H9 (cell line): ENCODE measurements at regions not wholly inside any gene's neighbourhood (a gene's known extent, or its start where the extent isn't known, plus 50 kb on each side); places are given as distances from the start of the nearest gene placed in this dataset.

ENCODE experiments used
- DNase-seq: peaks from one replicate; pipeline ENCODE4 v3.0.0-alpha.2; 2017
- H2AFZ ChIP-seq: one replicate; pipeline ENCODE4 v1.6.1; 2013; ENCODE audit warnings: mild to moderate bottlenecking, low read length, control low read depth, moderate library complexity
- H2AK5ac ChIP-seq: 2 replicates; pipeline ENCODE4 v1.6.1; 2013; ENCODE audit warnings: low read length, control low read depth, mixed read lengths; ENCODE audit not compliant: insufficient read length
- H2BK120ac ChIP-seq: one replicate; pipeline ENCODE4 v1.6.1; 2013; ENCODE audit warnings: low read depth, mild to moderate bottlenecking, low read length, control low read depth, inconsistent platforms; ENCODE audit not compliant: poor library complexity, severe bottlenecking
- H2BK12ac ChIP-seq: 2 replicates; pipeline ENCODE4 v1.6.1; 2013; ENCODE audit warnings: low read length, control low read depth, mixed read lengths, low read depth; ENCODE audit not compliant: insufficient read length
- H2BK15ac ChIP-seq: 2 replicates; pipeline ENCODE4 v1.6.1; 2013; ENCODE audit warnings: low read depth, low read length, control low read depth
- H2BK20ac ChIP-seq: one replicate; pipeline ENCODE4 v1.6.1; 2013; ENCODE audit warnings: low read depth, mild to moderate bottlenecking, low read length, control low read depth, inconsistent platforms; ENCODE audit not compliant: poor library complexity, severe bottlenecking
- H2BK5ac ChIP-seq: 2 replicates; pipeline ENCODE4 v1.6.1; 2013; ENCODE audit warnings: low read length, control low read depth, mixed read lengths; ENCODE audit not compliant: insufficient read length
- H3K14ac ChIP-seq: 2 replicates; pipeline ENCODE4 v1.6.1; 2013; ENCODE audit warnings: low read length, control low read depth; ENCODE audit not compliant: insufficient read depth
- H3K18ac ChIP-seq: 2 replicates; pipeline ENCODE4 v1.6.1; 2013; ENCODE audit warnings: low read depth, mild to moderate bottlenecking, mixed read lengths, low read length, control low read depth; ENCODE audit not compliant: insufficient read length
- H3K23ac ChIP-seq: 2 replicates; pipeline ENCODE4 v1.6.1; 2013; ENCODE audit warnings: low read length, control low read depth, mixed read lengths, low read depth; ENCODE audit not compliant: insufficient read length
- H3K23me2 ChIP-seq: 2 replicates; pipeline ENCODE4 v1.6.1; 2013; ENCODE audit warnings: low read depth, mild to moderate bottlenecking, mixed read lengths, low read length, control low read depth; ENCODE audit not compliant: insufficient read length, poor library complexity, severe bottlenecking
- H3K27ac ChIP-seq: 2 replicates; pipeline ENCODE4 v1.5.1; 2013; ENCODE audit warnings: low read length, control low read depth, mixed read lengths, low read depth; ENCODE audit not compliant: insufficient read length
- H3K27me3 ChIP-seq: 2 replicates; pipeline ENCODE4 v1.6.1; 2013; ENCODE audit warnings: low read length, control low read depth, inconsistent platforms; ENCODE audit not compliant: insufficient read depth
- H3K4ac ChIP-seq: 2 replicates; pipeline ENCODE4 v1.6.1; 2013; ENCODE audit warnings: low read depth, mild to moderate bottlenecking, control low read depth, inconsistent platforms, low read length, moderate library complexity
- H3K4me1 ChIP-seq: 2 replicates; pipeline ENCODE4 v1.6.1; 2013; ENCODE audit warnings: low read length, control low read depth, inconsistent platforms; ENCODE audit not compliant: insufficient read depth
- H3K4me2 ChIP-seq: 2 replicates; pipeline ENCODE4 v1.6.1; 2013; ENCODE audit warnings: low read length, control low read depth, mixed read lengths; ENCODE audit not compliant: insufficient read length, insufficient read depth
- H3K56ac ChIP-seq: 2 replicates; pipeline ENCODE4 v1.6.1; 2013; ENCODE audit warnings: low read depth, mild to moderate bottlenecking, mixed read lengths, low read length, control low read depth; ENCODE audit not compliant: insufficient read length
- H3K79me1 ChIP-seq: 2 replicates; pipeline ENCODE4 v1.6.1; 2013; ENCODE audit warnings: low read depth, mild to moderate bottlenecking, moderate library complexity, low read length, control low read depth, inconsistent platforms; ENCODE audit not compliant: insufficient read depth, poor library complexity, severe bottlenecking
- H3K79me2 ChIP-seq: 2 replicates; pipeline ENCODE4 v1.6.1; 2013; ENCODE audit warnings: low read length, control low read depth, inconsistent platforms; ENCODE audit not compliant: insufficient read depth
- H3K9ac ChIP-seq: 2 replicates; pipeline ENCODE4 v1.6.1; 2013; ENCODE audit warnings: low read length, control low read depth, mixed read lengths; ENCODE audit not compliant: insufficient read length; ENCODE audit errors: extremely low read depth
- H3K9me3 ChIP-seq: one replicate; pipeline ENCODE4 v1.6.1; 2013; ENCODE audit warnings: low read depth, low read length, inconsistent platforms; ENCODE audit not compliant: control insufficient read depth
- H3T11ph ChIP-seq: one replicate; pipeline ENCODE4 v1.6.1; 2013; ENCODE audit warnings: mild to moderate bottlenecking, low read length, control low read depth, inconsistent platforms
- H4K20me1 ChIP-seq: one replicate; pipeline ENCODE4 v1.6.1; 2013; ENCODE audit not compliant: control insufficient read depth, insufficient read length, insufficient read depth
- H4K5ac ChIP-seq: 2 replicates; pipeline ENCODE4 v1.6.1; 2013; ENCODE audit warnings: low read depth, mild to moderate bottlenecking, mixed read lengths, low read length, control low read depth; ENCODE audit not compliant: insufficient read length
- H4K8ac ChIP-seq: replicated peaks from 2 replicates; pipeline ENCODE4 v1.6.1; 2013; ENCODE audit warnings: low read length, control low read depth, mixed read lengths, low read depth; ENCODE audit not compliant: insufficient read length
- H4K91ac ChIP-seq: 2 replicates; pipeline ENCODE4 v1.6.1; 2013; ENCODE audit warnings: low read depth, mild to moderate bottlenecking, moderate library complexity, mixed read lengths, low read length, control low read depth; ENCODE audit not compliant: insufficient read length
- H3K27ac Mint-ChIP-seq, 3 experiments: 2 replicates in 2 of 3; 3 replicates in 1 of 3; pipeline ENCODE4 v1.8.0; 2020 to 2021; ENCODE audit warnings: mixed read lengths in 3 of 3, mild to moderate bottlenecking in 1 of 3, moderate library complexity in 1 of 3
- H3K27me3 Mint-ChIP-seq: 2 replicates; pipeline ENCODE4 v1.8.0; 2021; ENCODE audit warnings: low read depth, mild to moderate bottlenecking, moderate library complexity, mixed read lengths
- H3K36me3 Mint-ChIP-seq, 3 experiments: 2 replicates in 2 of 3; 3 replicates in 1 of 3; pipeline ENCODE4 v1.8.0; 2020 to 2021; ENCODE audit warnings: low read depth in 3 of 3, mixed read lengths in 3 of 3; ENCODE audit not compliant: insufficient read depth in 1 of 3
- H3K4me1 Mint-ChIP-seq, 2 experiments: 2 replicates each; pipeline ENCODE4 v1.8.0; 2020; ENCODE audit warnings: mixed read lengths in 2 of 2
- H3K4me3 Mint-ChIP-seq, 2 experiments: 2 replicates in 1 of 2; 3 replicates in 1 of 2; pipeline ENCODE4 v1.8.0; 2020 to 2021; ENCODE audit warnings: mild to moderate bottlenecking in 2 of 2, mixed read lengths in 2 of 2, moderate library complexity in 1 of 2
- H3K9me3 Mint-ChIP-seq, 2 experiments: 2 replicates in 1 of 2; 3 replicates in 1 of 2; pipeline ENCODE4 v1.8.0; 2020; ENCODE audit warnings: mild to moderate bottlenecking in 2 of 2, mixed read lengths in 2 of 2, moderate library complexity in 1 of 2
- CTCF ChIP-seq: fragments of 200-600 bp; sonication (generic); conservative IDR thresholded peaks from 3 replicates; pipeline ENCODE4 v1.8.0; 2021; ENCODE audit warnings: antibody characterized with exemption, mild to moderate bottlenecking
- WGBS: extraction: QIAGEN DNeasy Blood & Tissue Kit; methylation state at CpG from one replicate; pipeline ENCODE4 v1.1.7; 2013; ENCODE audit warnings: missing lambda C conversion rate, low lambda C conversion rate, mixed read lengths; ENCODE audit not compliant: insufficient read length; ENCODE audit errors: extremely low coverage; 5-methylcytosine and 5-hydroxymethylcytosine counted together

- Histone ChIP-seq H3K4me2 (no peak overlapping the region), H3K18ac (no peak overlapping the region), H3K79me1 (no peaks in the 10 kb centered on the region), H3K9ac (no peak overlapping the region), H2AK5ac (no peak overlapping the region), H3K4me1 (no peaks in the 10 kb centered on the region; the same call in none of the 2 replicates), H2BK20ac (no peak overlapping the region), H2BK5ac (no peak overlapping the region), H2AFZ (no peak overlapping the region), H3K56ac (no peak overlapping the region), H2BK120ac (no peak overlapping the region), H3K4ac (no peak overlapping the region), H3K14ac (no peak overlapping the region), H4K91ac (no peak overlapping the region), H3T11ph (no peak overlapping the region), H2BK12ac (no peak overlapping the region), H3K79me2 (no peaks in the 10 kb centered on the region), H3K9me3 (no peaks in the 10 kb centered on the region), H3K27me3 (no peaks in the 10 kb centered on the region), H3K27ac (no peak overlapping the region), H3K23me2 (no peaks in the 10 kb centered on the region), H4K20me1 (no peaks in the 10 kb centered on the region), H4K8ac (no peak overlapping the region), H2BK15ac (no peak overlapping the region), H3K23ac (no peak overlapping the region), H4K5ac (no peak overlapping the region)
- Mint-ChIP-seq H3K4me1 (peaks cover 14 to 21% of the 10 kb centered on the region in 2 experiments; a peak in 3 of 4 replicates), H3K36me3 (no peaks in the 10 kb centered on the region), H3K27ac (no peak overlapping the region), H3K9me3 (no peaks in the 10 kb centered on the region), H3K27me3 (peaks cover 16% of the 10 kb centered on the region), H3K4me3 (no peak overlapping the region)
- whole genome bisulfite sequencing = no CpG with 5 or more reads among the region's 6 CpGs
- no peak for DNase-seq
- no peak for TF ChIP-seq CTCF
Measured at GRCh38 chr9:96171728-96172127, 130.2 kb downstream of the HSD17B3 start.
